ENCODE measurements at regions not wholly inside any gene's neighbourhood (a gene's known extent, or its start where the extent isn't known, plus 50 kb on each side); places are given as distances from the start of the nearest gene placed in this dataset.

DNA sequence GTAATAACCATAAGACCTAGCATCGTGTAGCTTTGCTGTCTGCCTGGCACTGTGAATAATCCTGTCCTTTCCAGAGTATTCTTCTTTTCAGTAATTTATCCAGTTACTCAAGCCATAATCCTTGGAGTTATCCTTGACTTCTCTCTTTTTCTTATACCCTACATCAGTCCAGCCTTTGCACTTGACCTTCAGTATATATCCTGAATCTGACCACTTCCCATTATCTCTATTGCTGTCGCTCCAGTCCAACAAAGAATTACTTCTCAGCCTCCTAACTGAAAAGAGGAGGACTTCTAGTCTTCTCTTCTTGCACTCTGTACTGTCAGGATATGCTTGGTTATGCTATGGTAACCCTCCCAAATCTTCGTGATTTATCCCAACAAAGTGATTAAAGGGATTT, 393.8 kb downstream of the SHQ1 start:
- Histone ChIP-seq H3K27ac (no peak overlapping the region), H3K27me3 (no peaks in the 10 kb centered on the region), H3K4me3 (no peak overlapping the region), H3K36me3 (no peaks in the 10 kb centered on the region), H3K9me3 (no peaks in the 10 kb centered on the region), H3K4me1 (peaks cover 0 to 17% (median 4%) of the 10 kb centered on the region in 4 donors)
- DNase-seq (no peak), ATAC-seq (no peak)
- intact Hi-C loops (cut with DNase I) = no loop called here
- WGBS (ENCODE audit: insufficient coverage, low coverage, low lambda C conversion rate, missing lambda C conversion rate) = 85% methylated on average over 3 of the region's 3 CpGs
- no peak for TF ChIP-seq POLR2A (IDR thresholded peaks at IDR 0.05)
- TF ChIP-seq, protein P1, sequence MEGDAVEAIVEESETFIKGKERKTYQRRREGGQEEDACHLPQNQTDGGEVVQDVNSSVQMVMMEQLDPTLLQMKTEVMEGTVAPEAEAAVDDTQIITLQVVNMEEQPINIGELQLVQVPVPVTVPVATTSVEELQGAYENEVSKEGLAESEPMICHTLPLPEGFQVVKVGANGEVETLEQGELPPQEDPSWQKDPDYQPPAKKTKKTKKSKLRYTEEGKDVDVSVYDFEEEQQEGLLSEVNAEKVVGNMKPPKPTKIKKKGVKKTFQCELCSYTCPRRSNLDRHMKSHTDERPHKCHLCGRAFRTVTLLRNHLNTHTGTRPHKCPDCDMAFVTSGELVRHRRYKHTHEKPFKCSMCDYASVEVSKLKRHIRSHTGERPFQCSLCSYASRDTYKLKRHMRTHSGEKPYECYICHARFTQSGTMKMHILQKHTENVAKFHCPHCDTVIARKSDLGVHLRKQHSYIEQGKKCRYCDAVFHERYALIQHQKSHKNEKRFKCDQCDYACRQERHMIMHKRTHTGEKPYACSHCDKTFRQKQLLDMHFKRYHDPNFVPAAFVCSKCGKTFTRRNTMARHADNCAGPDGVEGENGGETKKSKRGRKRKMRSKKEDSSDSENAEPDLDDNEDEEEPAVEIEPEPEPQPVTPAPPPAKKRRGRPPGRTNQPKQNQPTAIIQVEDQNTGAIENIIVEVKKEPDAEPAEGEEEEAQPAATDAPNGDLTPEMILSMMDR (IDR thresholded peaks at IDR 0.05) = no peak

DNA sequence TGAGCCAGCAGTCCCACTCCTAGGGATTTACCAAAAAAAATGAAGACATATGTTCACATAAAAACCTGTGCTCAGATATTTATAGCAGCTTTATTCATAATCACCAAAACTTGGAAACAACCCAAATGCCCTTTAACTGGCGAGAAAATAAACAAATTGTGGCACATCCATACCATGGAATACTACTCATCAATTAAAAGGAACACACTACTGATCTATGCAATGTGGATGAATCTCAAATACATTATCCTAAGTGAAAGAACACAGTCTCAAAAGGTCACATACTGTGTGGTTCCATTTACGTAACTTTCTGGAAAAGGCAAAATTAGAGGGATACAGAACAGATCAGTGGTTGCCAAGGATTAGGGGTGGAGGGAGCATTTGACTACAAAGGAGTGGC, 394.5 kb downstream of the SHQ1 start:
- no peak for DNase-seq
- H3K27ac ChIP-seq = no peak overlapping the region
- intact Hi-C loops (cut with DNase I) = no loop called here
- no peaks in the 10 kb centered on the region for H3K9me3 ChIP-seq
- H3K4me1 ChIP-seq = peaks cover 0 to 17% (median 4%) of the 10 kb centered on the region in 4 donors
- ATAC-seq = no peak
- no peak overlapping the region for H3K4me3 ChIP-seq
- no peaks in the 10 kb centered on the region for H3K36me3 ChIP-seq
- no peaks in the 10 kb centered on the region for H3K27me3 ChIP-seq
- 83% methylated on average over 2 of the region's 2 CpGs for WGBS (ENCODE audit: insufficient coverage, low coverage, low lambda C conversion rate, missing lambda C conversion rate)
- TF ChIP-seq, protein P1 (IDR thresholded peaks at IDR 0.05) = no peak
- no peak for TF ChIP-seq POLR2A (IDR thresholded peaks at IDR 0.05)

DNA sequence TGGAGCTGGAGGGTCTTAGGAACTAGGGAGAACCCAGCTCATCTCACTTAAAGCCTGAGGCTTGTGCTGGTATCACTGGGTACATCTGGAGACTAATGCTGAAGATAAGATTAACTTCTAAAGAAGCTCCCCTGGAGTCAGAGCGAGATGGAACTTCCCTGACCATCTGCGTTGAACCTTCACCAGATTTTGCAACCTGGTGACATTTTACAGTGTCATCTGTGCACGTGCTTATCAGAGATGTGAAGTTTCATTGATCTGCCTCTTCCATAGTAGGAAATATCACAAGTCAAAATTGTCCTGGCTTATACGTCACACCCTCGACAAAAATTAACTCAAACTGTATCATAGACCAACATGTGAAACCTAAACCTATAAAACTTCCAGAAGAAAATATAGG, 395.5 kb downstream of the SHQ1 start:
- H3K4me3 ChIP-seq = no peak overlapping the region
- no peaks in the 10 kb centered on the region for H3K36me3 ChIP-seq
- peak overlapping the region; percentile 24 to 74 (median 29) for H3K27ac ChIP-seq
- intact Hi-C loops (cut with DNase I) = no loop called here
- no peaks in the 10 kb centered on the region for H3K9me3 ChIP-seq
- TF ChIP-seq POLR2A (IDR thresholded peaks at IDR 0.05) = peak; percentile 9
- TF ChIP-seq, protein P1 (IDR thresholded peaks at IDR 0.05) = no peak
- peak; percentile 65 to 75 (median 70) for ATAC-seq
- peaks cover 0 to 17% (median 4%) of the 10 kb centered on the region in 4 donors for H3K4me1 ChIP-seq
- peak in 1 of 3 donors; percentile 61 for DNase-seq
- WGBS (ENCODE audit: insufficient coverage, low coverage, low lambda C conversion rate, missing lambda C conversion rate) = 37% methylated on average over 5 of the region's 5 CpGs
- H3K27me3 ChIP-seq = no peaks in the 10 kb centered on the region

DNA sequence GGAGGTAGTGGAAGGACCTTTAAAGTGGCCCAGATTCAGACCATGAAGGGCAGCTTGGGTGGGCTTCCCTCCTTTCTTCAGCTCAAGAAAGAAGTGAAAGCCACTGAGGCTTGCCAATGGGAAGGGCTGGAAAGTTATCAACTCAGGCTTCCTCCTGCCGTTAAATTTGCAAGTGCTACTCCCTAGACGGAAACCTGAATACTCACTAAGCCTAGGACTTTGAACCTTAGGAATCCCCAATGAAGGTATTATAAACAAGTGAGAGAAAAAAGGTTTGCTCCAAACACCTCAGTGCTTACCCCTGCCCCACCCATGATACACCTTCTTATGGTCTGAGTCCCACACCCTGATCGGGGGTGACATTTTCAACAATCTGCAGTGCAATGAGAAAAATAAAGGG, 396.4 kb downstream of the SHQ1 start:
- no peaks in the 10 kb centered on the region for H3K36me3 ChIP-seq
- peak overlapping the region in 2 of 3 donors; percentile 29 to 74 for H3K27ac ChIP-seq
- H3K4me3 ChIP-seq = no peak overlapping the region
- peaks cover 0 to 17% (median 4%) of the 10 kb centered on the region in 4 donors for H3K4me1 ChIP-seq
- no peaks in the 10 kb centered on the region for H3K9me3 ChIP-seq
- intact Hi-C loops (cut with DNase I) = no loop called here
- H3K27me3 ChIP-seq = no peaks in the 10 kb centered on the region
- WGBS (ENCODE audit: insufficient coverage, low coverage, low lambda C conversion rate, missing lambda C conversion rate) = 38% methylated on average over 3 of the region's 3 CpGs
- TF ChIP-seq POLR2A (IDR thresholded peaks at IDR 0.05) = no peak
- TF ChIP-seq, protein P1 (IDR thresholded peaks at IDR 0.05) = no peak
- DNase-seq (no peak), ATAC-seq (peak in 1 of 4 donors; percentile 3)

DNA sequence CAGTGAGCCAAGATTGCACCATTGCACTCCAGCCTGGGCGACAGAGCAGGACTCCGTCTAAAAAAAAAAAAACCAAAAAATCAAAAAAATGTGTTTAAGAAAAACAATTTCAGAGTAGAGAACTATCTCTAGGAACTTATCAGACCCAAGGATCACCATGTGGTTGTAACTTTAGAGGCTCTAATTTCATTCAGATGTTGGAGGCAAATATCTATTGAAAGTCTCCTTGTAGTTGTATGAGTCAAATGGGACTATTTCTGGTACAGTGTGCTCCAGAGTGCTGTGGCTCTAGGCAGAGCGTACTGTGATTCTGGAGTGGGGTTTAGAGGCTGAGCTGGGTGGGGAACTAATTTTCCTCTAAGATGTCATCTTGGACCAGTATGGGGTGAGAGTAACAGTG, 398.7 kb downstream of the SHQ1 start:
- 75% methylated on average over 2 of the region's 3 CpGs for WGBS (ENCODE audit: insufficient coverage, low coverage, low lambda C conversion rate, missing lambda C conversion rate)
- TF ChIP-seq POLR2A (IDR thresholded peaks at IDR 0.05) = no peak
- TF ChIP-seq, protein P1 (IDR thresholded peaks at IDR 0.05) = no peak
- no peak for ATAC-seq
- Histone ChIP-seq H3K36me3 (no peaks in the 10 kb centered on the region), H3K27me3 (no peaks in the 10 kb centered on the region), H3K4me3 (no peak overlapping the region), H3K4me1 (peaks cover 0 to 25% (median 8%) of the 10 kb centered on the region in 4 donors), H3K9me3 (no peaks in the 10 kb centered on the region), H3K27ac (no peak overlapping the region)
- intact Hi-C loops (cut with DNase I) = no loop called here
- DNase-seq = no peak

Measured in right lobe of liver (tissue), 6 donors.